OCI-LY7 (cell line): ENCODE measurements at regions not wholly inside any gene's neighbourhood (a gene's known extent, or its start where the extent isn't known, plus 50 kb on each side); places are given as distances from the start of the nearest gene placed in this dataset.

Source experiments
- BruUV-seq: library from RNA; stranded (reverse); fragments of 400-500 nt; replicated peaks from 2 replicates; lab custom pipeline; 2021; lab: Mats Ljungman, UMichigan
- CTCF ChIA-PET: fragments of 300-600 bp; sonication (Branson Sonifier 250); formaldehyde crosslinking; loops from one replicate; lab custom pipeline; 2022; ENCODE audit warnings: antibody characterized with exemption; ENCODE audit not compliant: unreplicated experiment; lab: Charles Lee
- POLR2A ChIA-PET: fragments of 300-600 bp; sonication (Branson Sonifier 250); formaldehyde crosslinking; loops from one replicate; lab custom pipeline; 2022; ENCODE audit warnings: antibody characterized with exemption; lab: Charles Lee
- DNase-seq: peaks from one replicate; pipeline ENCODE4 v3.0.0-alpha.2; 2015; ENCODE audit warnings: low spot score
- H2AFZ ChIP-seq: fragments of 200-600 bp; sonication (generic), shearing (Covaris generic); 2 replicates; pipeline ENCODE4 v1.6.1; 2014; ENCODE audit warnings: mild to moderate bottlenecking, antibody characterized with exemption, low read length, moderate library complexity
- H3K27ac ChIP-seq: fragments of 200-600 bp; sonication (generic); 2 replicates; pipeline ENCODE4 v1.5.1; 2014; ENCODE audit warnings: mixed run types, low read depth, mild to moderate bottlenecking, moderate library complexity, low read length, inconsistent platforms; ENCODE audit not compliant: poor library complexity, severe bottlenecking
- H3K36me3 ChIP-seq: fragments of 200-600 bp; sonication (generic); 2 replicates; pipeline ENCODE4 v1.6.1; 2014; ENCODE audit warnings: mild to moderate bottlenecking, antibody characterized with exemption, low read length, moderate library complexity, mixed read lengths; ENCODE audit not compliant: insufficient read depth
- H3K4me1 ChIP-seq: fragments of 200-600 bp; sonication (generic); 2 replicates; pipeline ENCODE4 v1.5.1; 2014; ENCODE audit warnings: mild to moderate bottlenecking, low read length; ENCODE audit not compliant: insufficient read depth, poor library complexity, severe bottlenecking
- H3K4me2 ChIP-seq: fragments of 200-600 bp; sonication (generic); 2 replicates; pipeline ENCODE4 v1.6.1; 2014; ENCODE audit warnings: mild to moderate bottlenecking, low read length
- H3K4me3 ChIP-seq: fragments of 200-600 bp; sonication (generic); 2 replicates; pipeline ENCODE4 v1.5.1; 2014; ENCODE audit warnings: mild to moderate bottlenecking, low read depth, low read length; ENCODE audit not compliant: poor library complexity, severe bottlenecking
- H3K79me2 ChIP-seq: fragments of 200-600 bp; sonication (generic); 2 replicates; pipeline ENCODE4 v1.6.1; 2016; ENCODE audit warnings: low read depth, mild to moderate bottlenecking, low read length, moderate library complexity, mixed read lengths; ENCODE audit not compliant: insufficient read depth
- H3K9me2 ChIP-seq: fragments of 200-600 bp; sonication (generic); 2 replicates; pipeline ENCODE4 v1.6.1; 2016; ENCODE audit warnings: mild to moderate bottlenecking, low read length, mixed read lengths; ENCODE audit not compliant: insufficient read depth
- H3K9me3 ChIP-seq: fragments of 200-600 bp; sonication (generic); 2 replicates; pipeline ENCODE4 v1.6.1; 2014; ENCODE audit warnings: mild to moderate bottlenecking, mixed run types, low read length, mixed read lengths
- H4K20me1 ChIP-seq: fragments of 200-600 bp; sonication (generic); 2 replicates; pipeline ENCODE4 v1.6.1; 2014; ENCODE audit warnings: mild to moderate bottlenecking, antibody characterized with exemption, low read length, moderate library complexity, mixed read lengths; ENCODE audit not compliant: insufficient read depth
- CTCF ChIP-seq: fragments of 200-600 bp; sonication (generic); conservative IDR thresholded peaks from 2 replicates; pipeline ENCODE4 v1.5.1; 2014; ENCODE audit warnings: mild to moderate bottlenecking, antibody characterized with exemption, low read length, moderate library complexity, mixed read lengths
- EZH2phosphoT487 ChIP-seq: fragments of 200-600 bp; sonication (generic); IDR thresholded peaks from 2 replicates; pipeline ENCODE4 v1.6.1; 2018; ENCODE audit warnings: low read depth, borderline replicate concordance, mild to moderate bottlenecking, mixed run types, antibody characterized with exemption, low read length, moderate library complexity, mixed read lengths
- intact Hi-C: fragments of 100-400 bp; cut with micrococcal nuclease; formaldehyde crosslinking; loops from one replicate; pipeline ENCODE4 v1.10.0; 2022; ENCODE audit not compliant: unreplicated experiment

GRCh38 chr14:21960636-21961035 lies 287.0 kb upstream of the OR4E1 start:
- ChIA-PET POLR2A (interaction anchor here (1.0 kb wide), 1 partner anchor 12 kb away, joined by 4 read pairs; no protein-coding TSS in a partner anchor), CTCF (interaction anchor here (0.6 kb wide), 1 partner anchor 19 kb away, joined by 3 read pairs; no protein-coding TSS in a partner anchor)
- intact Hi-C loops, result no loop called here
- no peak for DNase-seq
- H3K4me3 ChIP-seq, result no peak overlapping the region
- H3K79me2 ChIP-seq, result no peaks in the 10 kb centered on the region
- no peaks in the 10 kb centered on the region for H3K9me2 ChIP-seq
- H3K36me3 ChIP-seq, result no peaks in the 10 kb centered on the region
- H3K4me1 ChIP-seq, result no peaks in the 10 kb centered on the region
- H3K4me2 ChIP-seq, result no peak overlapping the region
- no TSS peak for BruUV-seq
- H3K9me3 ChIP-seq, result no peaks in the 10 kb centered on the region
- H2AFZ ChIP-seq, result no peak overlapping the region
- H4K20me1 ChIP-seq, result no peaks in the 10 kb centered on the region
- H3K27ac ChIP-seq, result no peak overlapping the region
- TF ChIP-seq CTCF (no peak), EZH2phosphoT487 (no peak)

DNA sequence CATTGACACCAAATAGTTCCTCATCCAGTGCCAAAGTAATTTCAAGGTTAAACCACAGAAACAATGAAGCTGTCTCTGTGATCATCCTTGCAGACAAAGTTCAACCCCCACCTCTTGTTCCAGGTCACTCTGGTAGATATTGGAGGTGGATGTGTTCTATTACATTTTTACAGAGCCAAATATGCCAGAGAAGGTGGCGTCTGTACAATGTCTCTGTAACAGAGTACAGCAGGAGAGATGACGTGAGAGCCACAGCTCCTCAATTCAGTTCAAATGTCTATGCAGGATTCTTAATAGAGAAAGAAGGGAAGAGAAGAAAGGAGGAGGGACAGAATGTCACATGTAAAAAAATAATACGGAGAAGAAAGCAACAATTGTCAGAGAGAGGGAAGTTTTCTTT lies 268.3 kb upstream of the OR4E1 start:
- TF ChIP-seq EZH2phosphoT487, result no peak
- TF ChIP-seq CTCF, result no peak
- no peaks in the 10 kb centered on the region for H3K79me2 ChIP-seq
- peaks cover 12% of the 10 kb centered on the region for H3K4me1 ChIP-seq
- H4K20me1 ChIP-seq, result no peaks in the 10 kb centered on the region
- no peak for DNase-seq
- H3K4me3 ChIP-seq, result no peak overlapping the region
- intact Hi-C loops, result no loop called here
- POLR2A ChIA-PET, result no interaction called here
- no TSS peak for BruUV-seq
- no peaks in the 10 kb centered on the region; the same call in 1 of the 2 replicates for H3K9me2 ChIP-seq
- no peaks in the 10 kb centered on the region for H3K9me3 ChIP-seq
- H3K27ac ChIP-seq, result no peak overlapping the region
- no peak overlapping the region for H3K4me2 ChIP-seq
- H2AFZ ChIP-seq, result peak overlapping the region; percentile 52; the same call in 1 of the 2 replicates
- no peaks in the 10 kb centered on the region for H3K36me3 ChIP-seq
- CTCF ChIA-PET, result interaction anchor here (0.6 to 0.7 kb wide), 2 partner anchors 19 to 36 kb away, joined by 3 read pairs; no protein-coding TSS in a partner anchor
